IMR-90 (cell line): ENCODE measurements at regions not wholly inside any gene's neighbourhood (a gene's known extent, or its start where the extent isn't known, plus 50 kb on each side); places are given as distances from the start of the nearest gene placed in this dataset.

ENCODE experiments used
- CTCF ChIP-seq: conservative IDR thresholded peaks from 2 replicates; pipeline ENCODE4 v1.5.1; 2012; ENCODE audit warnings: mild to moderate bottlenecking, low read depth, low read length, improper control_type of control experiment
- FOS ChIP-seq: fragments of 150-350 bp; IDR thresholded peaks from 2 replicates; pipeline ENCODE4 v1.6.1; 2016; ENCODE audit warnings: low read depth, low read length
- POLR2A ChIP-seq: IDR thresholded peaks from 2 replicates; pipeline ENCODE4 v1.6.1; 2012; ENCODE audit warnings: mild to moderate bottlenecking, low read depth, low read length
- SMC3 ChIP-seq: fragments of 150-350 bp; IDR thresholded peaks from 2 replicates; pipeline ENCODE4 v1.6.1; 2016; ENCODE audit warnings: low read depth, mild to moderate bottlenecking, antibody characterized with exemption, low read length, moderate library complexity
- USF2 ChIP-seq: fragments of 150-350 bp; IDR thresholded peaks from 2 replicates; pipeline ENCODE4 v1.6.1; 2017; ENCODE audit warnings: mild to moderate bottlenecking, antibody characterized with exemption, low read length, low read depth

- TF ChIP-seq POLR2A (no peak), CTCF (no peak), USF2 (no peak), SMC3 (no peak), FOS (no peak)
These were observed 257.1 kb upstream of the SPOPL start for GRCh38 chr2:138244501-138244925.
